HPDE6-E6E7 (cell line): ENCODE measurements at regions not wholly inside any gene's neighbourhood (a gene's known extent, or its start where the extent isn't known, plus 50 kb on each side); places are given as distances from the start of the nearest gene placed in this dataset.

Experiments
- DNase-seq: peaks from one replicate; pipeline ENCODE4 v3.0.0; 2011; ENCODE audit warnings: missing footprints; ENCODE audit errors: extremely low spot score

- DNase-seq: no peak
These were observed 67.5 kb upstream of the S1PR3 start for GRCh38 chr9:88923653-88924288.

- no peak for DNase-seq
These were observed 65.8 kb upstream of the S1PR3 start for GRCh38 chr9:88925481-88925880.

- DNase-seq: no peak
These were observed 64.3 kb upstream of the S1PR3 start for GRCh38 chr9:88926781-88927505.

- no peak for DNase-seq
These were observed 63.8 kb upstream of the S1PR3 start for GRCh38 chr9:88927510-88927909.

GRCh38 chr9:88930716-88931115 is 60.6 kb upstream of the S1PR3 start:
- DNase-seq: no peak

- no peak for DNase-seq
These were observed 58.5 kb upstream of the S1PR3 start for GRCh38 chr9:88932766-88933165.

GRCh38 chr9:88933607-88934379 is 57.5 kb upstream of the S1PR3 start:
- no peak for DNase-seq

GRCh38 chr9:88934876-88935535 is 56.3 kb upstream of the S1PR3 start:
- DNase-seq: no peak

GRCh38 chr9:88936132-88936531 is 55.1 kb upstream of the S1PR3 start:
- DNase-seq: no peak

GRCh38 chr9:88936668-88937067 is 54.6 kb upstream of the S1PR3 start:
- DNase-seq: no peak

GRCh38 chr9:88937248-88937647 is 54.0 kb upstream of the S1PR3 start:
- DNase-seq: no peak

- DNase-seq: no peak
These were observed 53.1 kb upstream of the S1PR3 start for GRCh38 chr9:88938189-88938588.
